ENCODE measurements at regions not wholly inside any gene's neighbourhood (a gene's known extent, or its start where the extent isn't known, plus 50 kb on each side); places are given as distances from the start of the nearest gene placed in this dataset.

GRCh38 chr2:172153156-172153555 is 50.5 kb upstream of the DLX2 start:
- no peak for DNase-seq

GRCh38 chr2:172153757-172154156 is 51.1 kb upstream of the DLX2 start:
- no peak for DNase-seq

- DNase-seq, result no peak
Observed at GRCh38 chr2:172155752-172156151, 53.1 kb upstream of the DLX2 start.

GRCh38 chr2:172160839-172161238 is 58.1 kb upstream of the DLX2 start:
- no peak for DNase-seq

GRCh38 chr2:172162225-172162733 is 59.6 kb upstream of the DLX2 start:
- DNase-seq, result no peak

GRCh38 chr2:172162739-172163336 is 60.1 kb upstream of the DLX2 start:
- no peak for DNase-seq

- no peak for DNase-seq
Observed at GRCh38 chr2:172168917-172169346, 66.2 kb upstream of the DLX2 start.

- DNase-seq, result no peak
Observed at GRCh38 chr2:172169611-172170010, 66.9 kb upstream of the DLX2 start.

- DNase-seq, result peak; percentile 1 to 57
Observed at GRCh38 chr2:172172513-172173173, 69.9 kb upstream of the DLX2 start.

- DNase-seq, result no peak
Observed at GRCh38 chr2:172173174-172173706, 70.5 kb upstream of the DLX2 start.

- no peak for DNase-seq
Observed at GRCh38 chr2:172177581-172177980, 74.9 kb upstream of the DLX2 start.

- no peak for DNase-seq
Observed at GRCh38 chr2:172177996-172178395, 75.3 kb upstream of the DLX2 start.

GRCh38 chr2:172179045-172179701 is 76.5 kb upstream of the DLX2 start:
- no peak for DNase-seq

GRCh38 chr2:172181840-172182239 is 79.1 kb upstream of the DLX2 start:
- DNase-seq, result no peak

- no peak for DNase-seq
Observed at GRCh38 chr2:172182624-172183023, 79.9 kb upstream of the DLX2 start.

GRCh38 chr2:172193331-172194089 is 90.8 kb upstream of the DLX2 start:
- no peak for DNase-seq

- DNase-seq, result no peak
Observed at GRCh38 chr2:172195836-172196376, 93.2 kb upstream of the DLX2 start.

GRCh38 chr2:172196768-172197431 is 94.2 kb upstream of the DLX2 start:
- no peak for DNase-seq

- DNase-seq, result no peak
Observed at GRCh38 chr2:172198361-172198760, 95.7 kb upstream of the DLX2 start.

- DNase-seq, result no peak
Observed at GRCh38 chr2:172198908-172199307, 96.2 kb upstream of the DLX2 start.

GRCh38 chr2:172200495-172201085 is 97.9 kb upstream of the DLX2 start:
- DNase-seq, result peak in 1 of 2 experiments; percentile 4

- no peak for DNase-seq
Observed at GRCh38 chr2:172204309-172204708, 101.6 kb upstream of the DLX2 start.
